GM12873 (cell line): ENCODE measurements at regions not wholly inside any gene's neighbourhood (a gene's known extent, or its start where the extent isn't known, plus 50 kb on each side); places are given as distances from the start of the nearest gene placed in this dataset.

Experiments
- CTCF ChIP-seq: IDR thresholded peaks from 2 replicates; pipeline ENCODE4 v1.5.1; 2012; ENCODE audit warnings: low read depth, mild to moderate bottlenecking, moderate library complexity, low read length, control low read depth; ENCODE audit not compliant: insufficient read depth; ENCODE audit errors: missing control alignments

DNA sequence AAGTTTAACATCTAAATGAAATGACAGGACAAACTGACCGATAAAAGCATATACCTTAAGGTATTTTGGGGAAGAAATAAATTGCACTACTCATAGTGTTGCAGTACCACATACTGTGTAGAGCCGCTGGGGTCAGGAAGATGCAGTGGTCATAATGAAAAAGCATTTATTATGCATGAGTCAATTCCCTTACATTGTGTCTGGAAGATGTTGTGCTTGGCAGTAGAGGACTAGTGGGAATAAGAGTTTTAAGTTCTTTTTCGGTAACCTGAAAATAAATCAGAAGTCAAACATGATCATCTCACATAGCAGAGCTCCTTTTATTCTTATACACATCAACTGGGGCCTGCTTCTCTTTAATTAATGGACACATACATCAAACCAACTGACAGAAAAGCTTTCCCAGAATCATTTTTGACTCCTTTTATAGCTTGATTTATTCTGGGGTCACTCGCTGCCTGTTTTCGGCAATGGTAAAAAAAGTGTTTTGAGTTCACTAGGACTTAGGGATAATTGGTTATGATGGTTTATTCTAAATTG, 262.5 kb upstream of the CHD1 start:
- no peak for TF ChIP-seq CTCF

DNA sequence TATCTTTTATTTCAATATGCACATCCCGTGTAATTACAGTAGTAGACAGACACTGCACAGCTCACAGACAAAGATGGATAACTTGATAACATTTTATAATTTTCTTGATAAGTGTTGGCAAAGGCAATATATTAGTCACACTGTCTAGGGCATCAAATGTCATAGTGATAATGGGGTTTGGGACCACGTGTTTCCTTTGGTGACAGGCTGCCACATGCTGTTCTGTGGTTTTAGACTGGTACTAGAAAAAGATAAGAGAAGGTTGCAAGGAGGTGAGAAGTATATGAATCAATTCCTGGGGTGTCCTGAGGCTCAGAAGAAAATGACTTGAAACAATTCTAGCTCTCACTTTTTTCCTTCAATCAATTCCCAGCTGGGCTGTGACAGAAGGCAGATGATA, 258.8 kb upstream of the CHD1 start:
- no peak for TF ChIP-seq CTCF

- TF ChIP-seq CTCF: no peak
Measured at GRCh38 chr5:99179206-99179605, 250.4 kb upstream of the CHD1 start.

GRCh38 chr5:99177796-99178195, 249.0 kb upstream of the CHD1 start:
- no peak for TF ChIP-seq CTCF

- TF ChIP-seq CTCF: no peak
Measured at GRCh38 chr5:99176186-99176585, 247.4 kb upstream of the CHD1 start.

DNA sequence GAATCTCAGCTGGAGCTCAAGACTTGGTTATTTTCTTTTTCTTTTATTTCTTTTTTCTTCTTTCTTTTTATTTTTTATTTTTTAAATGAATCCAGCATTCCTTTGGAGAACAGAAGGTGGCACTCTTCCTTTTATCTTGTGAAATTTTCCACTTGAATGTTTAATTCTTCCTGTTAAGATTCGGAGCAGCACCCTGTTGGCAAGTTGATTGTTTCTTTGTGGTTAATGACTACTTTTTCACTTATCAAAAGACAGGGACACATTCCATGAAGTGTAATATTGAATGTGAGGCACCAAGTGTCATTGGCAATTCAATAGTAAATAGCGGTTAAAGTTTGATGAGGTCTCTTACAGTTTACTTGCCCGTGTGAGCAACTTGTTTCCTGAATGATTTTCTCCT, 240.5 kb upstream of the CHD1 start:
- TF ChIP-seq CTCF: no peak

DNA sequence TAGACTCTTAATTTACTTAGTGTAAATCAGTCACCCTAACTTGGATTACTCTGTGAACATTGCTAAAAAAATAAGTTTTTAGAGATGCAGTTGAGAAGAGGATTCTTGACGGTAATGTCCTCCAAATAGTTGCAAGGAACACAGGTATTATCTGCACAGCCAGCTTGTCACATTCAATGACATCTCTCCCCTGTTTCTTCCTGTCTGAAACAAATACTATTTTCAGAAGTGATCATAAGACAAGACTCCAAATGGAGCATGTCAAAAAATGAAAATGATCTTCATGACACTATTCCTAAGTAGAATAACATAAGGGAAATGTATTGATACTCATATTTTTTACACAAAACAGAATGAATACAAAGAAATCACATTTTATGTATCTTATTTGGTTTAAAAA, 227.9 kb upstream of the CHD1 start:
- no peak for TF ChIP-seq CTCF
